ENCODE measurements at regions not wholly inside any gene's neighbourhood (a gene's known extent, or its start where the extent isn't known, plus 50 kb on each side); places are given as distances from the start of the nearest gene placed in this dataset.

DNA sequence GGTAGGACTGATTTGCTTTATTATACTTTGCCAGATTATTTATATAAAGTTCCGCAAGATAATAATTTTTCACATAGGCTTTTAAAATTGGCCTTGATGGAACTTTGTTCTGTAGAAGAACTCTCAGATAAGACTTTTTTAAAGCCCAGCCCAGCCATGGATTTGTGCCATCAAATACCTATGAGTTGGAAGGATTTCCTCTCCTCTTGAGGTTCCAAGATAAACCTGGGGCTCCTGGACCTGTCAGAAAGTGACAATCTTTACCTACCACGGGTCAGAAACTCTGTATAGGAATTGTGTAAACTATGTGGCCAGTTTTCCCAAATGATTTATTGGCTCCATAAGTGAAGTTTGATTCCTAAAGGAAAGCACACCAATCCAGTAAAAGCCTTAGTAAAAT, 271.9 kb upstream of the GRID2 start:
- no peaks in the 10 kb centered on the region for H3K79me2 ChIP-seq (ENCODE audit: insufficient read depth)
- no peaks in the 10 kb centered on the region for H3K36me3 ChIP-seq (replicated peaks in 1 of 2; ENCODE audit: control insufficient read depth in 1 of 2, insufficient read depth in 2 of 2, low read length in 1 of 2)
- H3K27me3 ChIP-seq (ENCODE audit: insufficient read depth): no peaks in the 10 kb centered on the region
- H3K4me2 ChIP-seq: no peak overlapping the region
- TF ChIP-seq NFIC (IDR thresholded peaks at IDR 0.05; ENCODE audit: borderline replicate concordance) (no peak), FOXJ3 (CRISPR knock-in tag; IDR thresholded peaks at IDR 0.05) (no peak), ELF1 (IDR thresholded peaks at IDR 0.05) (no peak), TEAD4 (IDR thresholded peaks at IDR 0.05; ENCODE audit: borderline replicate concordance, insufficient read depth) (no peak), RAD21 (IDR thresholded peaks at IDR 0.05; ENCODE audit: low read length) (no peak), TAF1 (IDR thresholded peaks at IDR 0.05; ENCODE audit: borderline replicate concordance, low read depth, low read length) (no peak), FOSL2 (IDR thresholded peaks at IDR 0.05; ENCODE audit: borderline replicate concordance, low read depth) (no peak), FOXM1 (IDR thresholded peaks at IDR 0.05; ENCODE audit: low read depth) (no peak), RXRA (IDR thresholded peaks at IDR 0.05; ENCODE audit: borderline replicate concordance, low read depth) (no peak), RFX5 (IDR thresholded peaks at IDR 0.05; ENCODE audit: low read length) (no peak), EZH2phosphoT487 (IDR thresholded peaks at IDR 0.05; ENCODE audit: borderline replicate concordance, low read depth) (no peak), YY1 (IDR thresholded peaks at IDR 0.05; ENCODE audit: low read depth) (no peak), SIN3A (IDR thresholded peaks at IDR 0.05; ENCODE audit: borderline replicate concordance, low read depth, low read length) (no peak), NRF1 (IDR thresholded peaks at IDR 0.05; ENCODE audit: low read depth, low read length) (no peak), RCOR1 (IDR thresholded peaks at IDR 0.05; ENCODE audit: low read length) (no peak), SMC3 (IDR thresholded peaks at IDR 0.05; ENCODE audit: low read depth, low read length) (no peak), JUND (IDR thresholded peaks at IDR 0.05) (no peak)
- TF ChIP-seq, protein P1, sequence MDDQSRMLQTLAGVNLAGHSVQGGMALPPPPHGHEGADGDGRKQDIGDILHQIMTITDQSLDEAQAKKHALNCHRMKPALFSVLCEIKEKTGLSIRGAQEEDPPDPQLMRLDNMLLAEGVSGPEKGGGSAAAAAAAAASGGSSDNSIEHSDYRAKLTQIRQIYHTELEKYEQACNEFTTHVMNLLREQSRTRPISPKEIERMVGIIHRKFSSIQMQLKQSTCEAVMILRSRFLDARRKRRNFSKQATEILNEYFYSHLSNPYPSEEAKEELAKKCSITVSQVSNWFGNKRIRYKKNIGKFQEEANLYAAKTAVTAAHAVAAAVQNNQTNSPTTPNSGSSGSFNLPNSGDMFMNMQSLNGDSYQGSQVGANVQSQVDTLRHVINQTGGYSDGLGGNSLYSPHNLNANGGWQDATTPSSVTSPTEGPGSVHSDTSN (IDR thresholded peaks at IDR 0.05): no peak
- TF ChIP-seq, protein P2, sequence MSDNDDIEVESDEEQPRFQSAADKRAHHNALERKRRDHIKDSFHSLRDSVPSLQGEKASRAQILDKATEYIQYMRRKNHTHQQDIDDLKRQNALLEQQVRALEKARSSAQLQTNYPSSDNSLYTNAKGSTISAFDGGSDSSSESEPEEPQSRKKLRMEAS (IDR thresholded peaks at IDR 0.05; ENCODE audit: low read depth): no peak
- TF ChIP-seq, protein P3, sequence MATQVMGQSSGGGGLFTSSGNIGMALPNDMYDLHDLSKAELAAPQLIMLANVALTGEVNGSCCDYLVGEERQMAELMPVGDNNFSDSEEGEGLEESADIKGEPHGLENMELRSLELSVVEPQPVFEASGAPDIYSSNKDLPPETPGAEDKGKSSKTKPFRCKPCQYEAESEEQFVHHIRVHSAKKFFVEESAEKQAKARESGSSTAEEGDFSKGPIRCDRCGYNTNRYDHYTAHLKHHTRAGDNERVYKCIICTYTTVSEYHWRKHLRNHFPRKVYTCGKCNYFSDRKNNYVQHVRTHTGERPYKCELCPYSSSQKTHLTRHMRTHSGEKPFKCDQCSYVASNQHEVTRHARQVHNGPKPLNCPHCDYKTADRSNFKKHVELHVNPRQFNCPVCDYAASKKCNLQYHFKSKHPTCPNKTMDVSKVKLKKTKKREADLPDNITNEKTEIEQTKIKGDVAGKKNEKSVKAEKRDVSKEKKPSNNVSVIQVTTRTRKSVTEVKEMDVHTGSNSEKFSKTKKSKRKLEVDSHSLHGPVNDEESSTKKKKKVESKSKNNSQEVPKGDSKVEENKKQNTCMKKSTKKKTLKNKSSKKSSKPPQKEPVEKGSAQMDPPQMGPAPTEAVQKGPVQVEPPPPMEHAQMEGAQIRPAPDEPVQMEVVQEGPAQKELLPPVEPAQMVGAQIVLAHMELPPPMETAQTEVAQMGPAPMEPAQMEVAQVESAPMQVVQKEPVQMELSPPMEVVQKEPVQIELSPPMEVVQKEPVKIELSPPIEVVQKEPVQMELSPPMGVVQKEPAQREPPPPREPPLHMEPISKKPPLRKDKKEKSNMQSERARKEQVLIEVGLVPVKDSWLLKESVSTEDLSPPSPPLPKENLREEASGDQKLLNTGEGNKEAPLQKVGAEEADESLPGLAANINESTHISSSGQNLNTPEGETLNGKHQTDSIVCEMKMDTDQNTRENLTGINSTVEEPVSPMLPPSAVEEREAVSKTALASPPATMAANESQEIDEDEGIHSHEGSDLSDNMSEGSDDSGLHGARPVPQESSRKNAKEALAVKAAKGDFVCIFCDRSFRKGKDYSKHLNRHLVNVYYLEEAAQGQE (IDR thresholded peaks at IDR 0.05; ENCODE audit: low read depth, low read length): no peak
- H3K4me1 ChIP-seq (ENCODE audit: control insufficient read depth in 1 of 2, insufficient read depth in 2 of 2, low read depth in 1 of 2, low read length in 1 of 2): no peaks in the 10 kb centered on the region
- POLR2A ChIA-PET: no interaction called here
- H3F3A ChIP-seq (replicated peaks; ENCODE audit: insufficient read depth): no peaks in the 10 kb centered on the region
- H3K9me2 ChIP-seq: no peaks in the 10 kb centered on the region
- no peak overlapping the region for H3K4me3 ChIP-seq (ENCODE audit: low read depth in 2 of 2, low read length in 1 of 2)
- no peak overlapping the region for H3K9ac ChIP-seq
- H3K27ac ChIP-seq (ENCODE audit: low read depth in 2 of 2, low read length in 1 of 2): no peak overlapping the region
- H2AFZ ChIP-seq (ENCODE audit: low read depth): no peak overlapping the region
- DNase-seq: no peak
- CTCF ChIA-PET: no interaction called here
- no peaks in the 10 kb centered on the region for H3K9me3 ChIP-seq
- WGBS (ENCODE audit: low lambda C conversion rate): 56% methylated on average over 2 of the region's 2 CpGs
- no peaks in the 10 kb centered on the region for H4K20me1 ChIP-seq (ENCODE audit: insufficient read depth)

Measured in SK-N-SH (cell line).